H7 (cell line): ENCODE measurements at regions not wholly inside any gene's neighbourhood (a gene's known extent, or its start where the extent isn't known, plus 50 kb on each side); places are given as distances from the start of the nearest gene placed in this dataset.
A peak's percentile ranks its signal among the peaks of the same experiment; 100 is the strongest.

Source experiments
- DNase-seq: peaks from one replicate; pipeline ENCODE4 v3.0.0; 2012
- H3K27me3 ChIP-seq: 2 replicates; pipeline ENCODE4 v1.6.0; 2011; ENCODE audit warnings: mild to moderate bottlenecking, low read length; ENCODE audit not compliant: control insufficient read depth, insufficient read depth
- H3K36me3 ChIP-seq: replicated peaks from 2 replicates; pipeline ENCODE4 v1.5.1; 2011; ENCODE audit warnings: low read length; ENCODE audit not compliant: control insufficient read depth, insufficient read depth
- H3K4me3 ChIP-seq: 2 replicates; pipeline ENCODE4 v1.5.1; 2011; ENCODE audit warnings: low read depth, mild to moderate bottlenecking, control low read depth, low read length, moderate library complexity; ENCODE audit not compliant: insufficient read depth

- H3K4me3 ChIP-seq: no peak overlapping the region
- H3K27me3 ChIP-seq: peaks cover 2% of the 10 kb centered on the region; the same call in 1 of the 2 replicates
- H3K36me3 ChIP-seq: no peaks in the 10 kb centered on the region
- no peak for DNase-seq
Observed at GRCh38 chr9:119559056-119559455, 189.8 kb upstream of the BRINP1 start.

DNA sequence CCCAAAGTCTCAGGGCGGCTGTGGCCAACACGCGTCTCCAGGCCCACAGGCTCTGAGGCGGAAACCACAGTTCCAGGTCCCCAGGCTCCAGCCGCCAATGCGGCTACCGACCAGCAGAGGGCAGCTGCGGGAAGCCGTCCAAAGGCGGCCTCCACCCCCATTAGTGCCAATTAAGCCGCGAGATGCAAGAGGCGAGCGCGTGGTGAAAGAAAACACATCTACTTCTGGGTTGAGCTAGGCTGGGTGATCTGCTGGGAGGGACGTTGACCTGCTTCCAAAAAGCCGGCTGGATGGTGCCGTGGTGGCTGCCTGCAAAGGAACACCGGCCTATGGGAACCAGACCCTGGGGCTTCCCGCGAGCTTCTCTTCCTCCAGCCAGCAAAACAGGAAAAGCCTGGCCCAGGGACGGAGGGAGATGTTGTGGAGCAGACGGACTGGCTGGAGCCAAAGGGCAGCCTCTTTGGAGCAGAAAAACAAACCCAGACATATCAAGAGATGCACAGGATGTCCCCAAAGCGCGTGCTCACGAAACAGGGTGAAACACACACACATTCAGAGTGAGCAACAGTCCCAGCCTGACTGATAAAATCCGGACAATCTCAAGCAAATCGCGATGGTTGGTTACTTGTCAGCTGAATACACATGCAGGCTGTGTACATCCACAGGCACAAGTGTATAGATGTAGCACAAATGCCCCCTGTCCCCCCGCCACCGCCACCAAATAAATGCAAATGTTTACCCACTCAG is 187.1 kb upstream of the BRINP1 start:
- 0 out of 2 replicates have a peak overlapping the region, but pooled peaks have one; percentile 23 for H3K4me3 ChIP-seq
- H3K36me3 ChIP-seq: no peaks in the 10 kb centered on the region
- DNase-seq: peak; percentile 81
- peaks cover 2% of the 10 kb centered on the region; the same call in 1 of the 2 replicates for H3K27me3 ChIP-seq

DNA sequence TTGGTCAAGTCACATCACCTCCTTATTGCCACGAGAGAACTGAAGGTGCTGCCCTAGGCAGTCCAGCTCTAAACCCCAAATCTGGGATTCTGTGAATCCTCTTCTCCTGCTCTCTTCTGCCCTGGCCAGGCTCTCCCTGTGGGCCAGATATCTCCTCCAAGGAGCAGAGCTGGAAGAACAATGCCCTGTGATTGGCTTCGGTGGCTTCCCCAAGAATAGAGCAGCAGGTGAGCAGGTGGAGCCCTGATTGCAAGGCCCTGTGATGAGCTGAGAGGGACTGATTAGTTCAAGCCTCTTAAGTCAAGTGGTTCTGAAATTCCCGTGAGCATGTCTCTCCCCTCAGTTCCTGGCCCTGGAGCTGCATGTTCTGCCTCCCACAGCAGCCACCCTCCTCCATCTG is 175.3 kb upstream of the BRINP1 start:
- no peaks in the 10 kb centered on the region for H3K36me3 ChIP-seq
- no peak for DNase-seq
- H3K4me3 ChIP-seq: no peak overlapping the region
- no peaks in the 10 kb centered on the region for H3K27me3 ChIP-seq

DNA sequence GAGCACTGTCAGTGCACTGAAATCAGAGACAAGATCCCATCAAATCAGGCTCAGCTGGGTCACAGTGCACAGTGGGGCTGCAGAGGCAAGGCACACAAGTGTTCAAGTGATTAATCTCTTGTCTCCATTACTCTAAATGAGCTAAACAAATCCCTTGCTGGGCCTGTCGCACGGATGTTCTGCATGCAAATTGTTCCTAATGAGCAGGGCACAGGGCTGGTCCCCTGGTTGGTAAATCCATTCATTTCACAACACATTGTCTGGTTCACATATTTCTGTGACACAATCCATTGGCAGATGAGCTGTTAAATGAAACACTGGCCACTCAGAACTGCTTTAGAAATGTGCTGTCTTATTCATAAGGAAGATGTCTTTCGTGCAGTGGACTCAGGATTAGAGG is 167.9 kb upstream of the BRINP1 start:
- Histone ChIP-seq H3K36me3 (no peaks in the 10 kb centered on the region), H3K27me3 (no peaks in the 10 kb centered on the region; the same call in 1 of the 2 replicates), H3K4me3 (no peak overlapping the region)
- no peak for DNase-seq

DNA sequence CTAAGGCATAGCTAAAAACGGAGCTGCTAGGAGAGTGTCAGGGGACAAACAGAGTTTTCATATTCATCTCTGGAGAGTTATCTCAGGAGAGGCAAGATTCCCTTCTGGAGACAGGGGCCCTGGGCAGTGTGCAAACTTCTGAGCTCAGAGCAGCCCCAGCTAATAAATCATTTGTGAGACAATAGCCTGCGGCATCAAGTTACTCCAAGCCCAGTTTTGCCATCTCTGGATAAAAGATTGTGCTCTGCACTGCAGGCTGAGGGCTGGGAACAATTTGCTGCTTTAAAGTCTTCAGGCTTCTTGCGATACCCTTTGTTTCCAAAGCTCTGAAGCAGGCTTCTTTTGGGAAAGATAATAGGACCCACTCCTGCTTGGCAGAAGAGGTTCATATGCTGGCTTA is 164.3 kb upstream of the BRINP1 start:
- no peaks in the 10 kb centered on the region; the same call in 1 of the 2 replicates for H3K27me3 ChIP-seq
- no peaks in the 10 kb centered on the region for H3K36me3 ChIP-seq
- no peak for DNase-seq
- H3K4me3 ChIP-seq: no peak overlapping the region

DNA sequence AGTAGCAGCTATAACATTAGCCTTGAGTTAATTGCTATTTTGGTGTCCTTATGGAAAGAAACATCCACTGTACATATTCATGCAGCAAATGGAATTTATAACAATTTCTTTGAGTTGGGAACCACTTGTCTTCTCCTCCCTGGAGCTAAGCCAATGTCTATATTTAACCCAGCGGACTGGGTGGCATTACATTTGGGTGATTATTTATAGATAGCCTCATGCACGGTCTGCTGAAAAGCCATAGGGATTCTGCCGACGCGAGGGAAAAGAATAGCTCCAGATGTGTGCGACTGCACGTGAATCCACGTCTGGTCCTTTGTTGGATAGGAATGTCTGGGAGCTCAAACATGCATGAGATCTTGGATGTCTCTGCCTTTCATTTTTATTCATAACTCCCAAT is 157.5 kb upstream of the BRINP1 start:
- no peaks in the 10 kb centered on the region for H3K36me3 ChIP-seq
- H3K27me3 ChIP-seq: no peaks in the 10 kb centered on the region
- no peak for DNase-seq
- no peak overlapping the region for H3K4me3 ChIP-seq

- H3K27me3 ChIP-seq: no peaks in the 10 kb centered on the region
- no peak overlapping the region for H3K4me3 ChIP-seq
- H3K36me3 ChIP-seq: no peaks in the 10 kb centered on the region
- DNase-seq: no peak
Observed at GRCh38 chr9:119523508-119523907, 154.3 kb upstream of the BRINP1 start.

DNA sequence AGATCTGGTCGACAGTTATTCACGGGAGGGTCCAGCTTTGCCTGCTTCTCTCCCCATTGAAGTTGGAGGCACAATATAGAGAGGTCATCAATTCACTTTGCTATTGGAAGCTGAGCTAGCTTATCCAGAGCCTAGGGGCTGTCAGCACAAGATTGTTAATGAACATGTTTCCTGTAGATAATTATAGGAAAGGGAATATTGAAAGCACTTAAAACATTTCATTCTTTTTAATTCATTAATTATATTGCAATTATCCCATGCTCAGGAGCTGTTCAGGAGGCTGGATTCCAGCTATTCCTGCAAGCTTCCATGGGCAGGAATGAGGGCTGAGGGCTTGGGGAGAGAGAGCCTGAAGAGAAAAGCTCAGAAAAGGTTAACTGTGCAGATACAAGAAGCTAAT is 153.1 kb upstream of the BRINP1 start:
- no peak for DNase-seq
- Histone ChIP-seq H3K27me3 (no peaks in the 10 kb centered on the region), H3K36me3 (no peaks in the 10 kb centered on the region)

GRCh38 chr9:119509291-119509905 is 140.2 kb upstream of the BRINP1 start:
- Histone ChIP-seq H3K27me3 (no peaks in the 10 kb centered on the region), H3K36me3 (no peaks in the 10 kb centered on the region), H3K4me3 (no peak overlapping the region)

More for the DNA sequence above, 153.1 kb upstream of the BRINP1 start:
- no peak overlapping the region for H3K4me3 ChIP-seq

GRCh38 chr9:119501374-119501773 is 132.1 kb upstream of the BRINP1 start:
- H3K27me3 ChIP-seq: no peaks in the 10 kb centered on the region
- DNase-seq: no peak
- H3K36me3 ChIP-seq: no peaks in the 10 kb centered on the region
- H3K4me3 ChIP-seq: no peak overlapping the region

More at GRCh38 chr9:119509291-119509905, 140.2 kb upstream of the BRINP1 start:
- no peak for DNase-seq

DNA sequence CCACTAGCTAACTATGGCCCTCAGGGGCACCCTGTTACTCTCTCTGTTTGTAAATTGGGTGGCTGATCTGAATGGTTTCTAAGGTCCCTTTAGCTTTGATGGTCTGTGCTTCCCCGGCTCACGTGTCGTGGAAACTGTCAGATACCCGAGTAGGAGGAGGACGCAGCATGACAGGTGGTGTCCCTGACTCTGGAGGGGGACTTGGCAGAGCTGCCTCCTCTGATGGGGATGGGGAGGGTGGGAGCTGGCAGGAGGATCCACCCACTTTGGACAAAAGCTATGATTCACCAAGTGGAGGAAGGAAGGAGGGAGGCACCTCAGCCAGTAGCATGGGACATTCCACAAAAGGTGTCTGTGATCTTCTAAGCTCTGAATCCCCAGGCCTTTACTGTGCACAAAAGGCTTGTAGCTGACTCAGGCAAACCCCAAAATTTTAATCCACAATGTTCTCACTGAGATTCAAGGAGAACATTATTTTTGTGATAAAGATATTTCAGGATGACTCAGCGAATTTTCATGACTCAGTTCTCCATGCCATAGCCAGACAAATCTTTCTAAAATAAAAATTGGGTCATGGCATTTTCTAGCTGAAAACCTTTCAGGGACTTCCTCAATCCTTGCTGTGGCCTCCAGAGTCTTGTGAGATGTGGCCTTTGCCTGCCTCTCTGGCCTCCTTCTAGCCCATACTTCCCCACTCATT is 131.0 kb upstream of the BRINP1 start:
- H3K36me3 ChIP-seq: no peaks in the 10 kb centered on the region
- DNase-seq: no peak
- no peak overlapping the region for H3K4me3 ChIP-seq
- no peaks in the 10 kb centered on the region for H3K27me3 ChIP-seq

- H3K27me3 ChIP-seq: no peaks in the 10 kb centered on the region
- DNase-seq: peak; percentile 16
- H3K36me3 ChIP-seq: no peaks in the 10 kb centered on the region
- no peak overlapping the region for H3K4me3 ChIP-seq
Observed at GRCh38 chr9:119487118-119487827, 118.0 kb upstream of the BRINP1 start.

DNA sequence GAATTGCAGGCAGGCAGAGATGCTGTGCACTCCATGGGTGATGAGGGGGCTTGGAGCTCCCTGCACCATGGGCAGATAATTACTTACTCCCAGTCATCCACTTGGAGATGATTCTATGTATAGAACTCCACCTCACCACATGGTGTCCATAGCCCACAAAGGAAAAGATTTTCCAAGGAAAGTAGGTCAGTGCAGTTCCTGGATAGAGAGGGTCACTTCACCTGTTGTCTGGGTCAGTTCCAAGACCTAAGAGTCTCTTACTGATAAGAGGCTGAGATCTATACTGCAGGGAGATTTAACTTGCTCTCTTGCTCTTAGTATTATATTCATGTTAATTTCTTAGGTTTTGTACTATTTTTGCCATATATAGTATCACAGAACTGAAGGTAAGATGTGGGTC is 113.9 kb upstream of the BRINP1 start:
- Histone ChIP-seq H3K27me3 (no peaks in the 10 kb centered on the region), H3K4me3 (no peak overlapping the region)
- no peak for DNase-seq

GRCh38 chr9:119477197-119477596 is 108.0 kb upstream of the BRINP1 start:
- Histone ChIP-seq H3K27me3 (no peaks in the 10 kb centered on the region), H3K36me3 (no peaks in the 10 kb centered on the region), H3K4me3 (no peak overlapping the region)
- no peak for DNase-seq

More for the DNA sequence above, 113.9 kb upstream of the BRINP1 start:
- no peaks in the 10 kb centered on the region for H3K36me3 ChIP-seq
